CD4-positive, alpha-beta T cell (primary cell): ENCODE measurements at regions not wholly inside any gene's neighbourhood (a gene's known extent, or its start where the extent isn't known, plus 50 kb on each side); places are given as distances from the start of the nearest gene placed in this dataset.
"Not testable (repeated sequence)": the region's sequence is repeated elsewhere in the genome, so short reads cannot be mapped to it uniquely, and the experiment has no call there.

ENCODE experiments used
- ATAC-seq: fragments of 200-7000 bp; cut with Tn5 transposase; one replicate; pipeline ENCODE4 v1.10.0; 2022; ENCODE audit warnings: mild to moderate bottlenecking; ENCODE audit not compliant: poor library complexity
- CTCF ChIA-PET: fragments of 350-600 bp; sonication (Branson Sonifier 250); formaldehyde crosslinking; loops from one replicate; lab custom pipeline; 2021; ENCODE audit warnings: antibody characterized with exemption, inconsistent platforms; lab: Charles Lee
- POLR2A ChIA-PET: fragments of 350-600 bp; sonication (Branson Sonifier 250); formaldehyde crosslinking; loops from one replicate; lab custom pipeline; 2021; ENCODE audit warnings: antibody characterized with exemption, inconsistent platforms; lab: Charles Lee
- DNase-seq, 14 experiments: peaks; one replicate each; pipeline ENCODE4 v3.0.0-alpha.2; 2013 to 2020; ENCODE audit warnings: mixed read lengths in 2 of 14
- H3K27ac ChIP-seq, 2 donors: one replicate each; pipeline versions ENCODE4 v1.5.1 to v1.7.0; 2013; ENCODE audit warnings: low read length in 2 of 2, low read depth in 1 of 2, mild to moderate bottlenecking in 1 of 2
- H3K27me3 ChIP-seq, 2 experiments: 1 replicate in 1 of 2; 2 replicates in 1 of 2; pipeline versions ENCODE4 v1.6.1 to v1.7.0; 2013; ENCODE audit warnings: low read length in 2 of 2, control low read depth in 1 of 2, mild to moderate bottlenecking in 1 of 2, moderate library complexity in 1 of 2; ENCODE audit not compliant: insufficient read depth in 2 of 2, control insufficient read depth in 1 of 2
- H3K36me3 ChIP-seq: one replicate; pipeline ENCODE4 v1.6.1; 2013; ENCODE audit warnings: low read length, control low read depth; ENCODE audit not compliant: insufficient read depth
- H3K4me1 ChIP-seq: one replicate; pipeline ENCODE4 v1.6.1; 2013; ENCODE audit warnings: low read length, control low read depth; ENCODE audit not compliant: insufficient read depth
- H3K4me3 ChIP-seq: one replicate; pipeline ENCODE4 v1.5.1; 2013; ENCODE audit warnings: mild to moderate bottlenecking, low read length, moderate library complexity
- H3K9me3 ChIP-seq, 2 experiments: 1 replicate in 1 of 2; 2 replicates in 1 of 2; pipeline versions ENCODE4 v1.6.1 to v1.7.0; 2013; ENCODE audit warnings: low read length in 2 of 2, mild to moderate bottlenecking in 2 of 2, control low read depth in 1 of 2, moderate library complexity in 1 of 2; ENCODE audit not compliant: control insufficient read depth in 1 of 2, insufficient read depth in 1 of 2
- H3K27ac Mint-ChIP-seq: one replicate; pipeline ENCODE4 v1.8.0; 2020; ENCODE audit warnings: mixed read lengths
- H3K27me3 Mint-ChIP-seq: one replicate; pipeline ENCODE4 v1.8.0; 2021; ENCODE audit warnings: mixed read lengths
- H3K36me3 Mint-ChIP-seq: one replicate; pipeline ENCODE4 v1.8.0; 2021; ENCODE audit warnings: low read depth, mixed read lengths
- H3K4me1 Mint-ChIP-seq: one replicate; pipeline ENCODE4 v1.8.0; 2021; ENCODE audit warnings: low read depth, mixed read lengths
- H3K4me3 Mint-ChIP-seq: one replicate; pipeline ENCODE4 v1.8.0; 2020; ENCODE audit warnings: mild to moderate bottlenecking, mixed read lengths
- H3K9me3 Mint-ChIP-seq: one replicate; pipeline ENCODE4 v1.8.0; 2020; ENCODE audit warnings: mixed read lengths
- intact Hi-C, 2 experiments: fragments of 100-400 bp; cut with DNase I in 1 of 2; cut with micrococcal nuclease in 1 of 2; formaldehyde crosslinking; loops; one replicate each; pipeline versions ENCODE4 v1.15.1 to v1.9.0; 2023 to 2025; cut with DNase I, micrococcal nuclease

GRCh38 chr21:6454648-6455340 is 4066.6 kb upstream of the TPTE start:
- H3K4me1 Mint-ChIP-seq, H3K36me3 ChIP-seq, H3K9me3 Mint-ChIP-seq, DNase-seq, H3K27ac Mint-ChIP-seq, H3K4me3 ChIP-seq, H3K4me1 ChIP-seq, CTCF ChIA-PET, H3K4me3 Mint-ChIP-seq, ATAC-seq, POLR2A ChIA-PET, intact Hi-C loops, H3K27me3 ChIP-seq, H3K27ac ChIP-seq, H3K36me3 Mint-ChIP-seq, H3K9me3 ChIP-seq, H3K27me3 Mint-ChIP-seq: not testable (repeated sequence)

GRCh38 chr21:6456011-6456661 is 4065.2 kb upstream of the TPTE start:
- H3K27me3 ChIP-seq, H3K27ac ChIP-seq, H3K27ac Mint-ChIP-seq, H3K4me1 Mint-ChIP-seq, H3K36me3 ChIP-seq, DNase-seq, H3K27me3 Mint-ChIP-seq, H3K9me3 ChIP-seq, ATAC-seq, H3K36me3 Mint-ChIP-seq, H3K4me1 ChIP-seq, H3K9me3 Mint-ChIP-seq, intact Hi-C loops, POLR2A ChIA-PET, H3K4me3 ChIP-seq, CTCF ChIA-PET, H3K4me3 Mint-ChIP-seq: not testable (repeated sequence)

- POLR2A ChIA-PET = not testable (repeated sequence)
Observed at GRCh38 chr21:6459761-6460160, 4061.6 kb upstream of the TPTE start.

GRCh38 chr21:6461358-6461757 is 4060.0 kb upstream of the TPTE start:
- POLR2A ChIA-PET, intact Hi-C loops, H3K9me3 ChIP-seq, H3K36me3 Mint-ChIP-seq, CTCF ChIA-PET, H3K4me1 ChIP-seq, H3K27me3 ChIP-seq, H3K4me3 Mint-ChIP-seq, H3K36me3 ChIP-seq, H3K9me3 Mint-ChIP-seq, H3K27me3 Mint-ChIP-seq, H3K4me1 Mint-ChIP-seq, DNase-seq, H3K4me3 ChIP-seq, H3K27ac ChIP-seq, ATAC-seq, H3K27ac Mint-ChIP-seq: not testable (repeated sequence)

More at GRCh38 chr21:6459761-6460160, 4061.6 kb upstream of the TPTE start:
- H3K4me1 Mint-ChIP-seq, H3K36me3 ChIP-seq, ATAC-seq, DNase-seq, H3K4me3 Mint-ChIP-seq, H3K27me3 Mint-ChIP-seq, H3K9me3 ChIP-seq, H3K36me3 Mint-ChIP-seq, H3K27me3 ChIP-seq, H3K27ac ChIP-seq, H3K4me3 ChIP-seq, H3K4me1 ChIP-seq, CTCF ChIA-PET, intact Hi-C loops, H3K9me3 Mint-ChIP-seq, H3K27ac Mint-ChIP-seq: not testable (repeated sequence)

- H3K36me3 ChIP-seq, H3K27ac ChIP-seq, H3K9me3 ChIP-seq, H3K4me1 ChIP-seq, ATAC-seq, H3K36me3 Mint-ChIP-seq, H3K9me3 Mint-ChIP-seq, H3K4me1 Mint-ChIP-seq, H3K4me3 Mint-ChIP-seq, H3K27me3 Mint-ChIP-seq, DNase-seq, intact Hi-C loops, H3K27ac Mint-ChIP-seq, H3K4me3 ChIP-seq, CTCF ChIA-PET, H3K27me3 ChIP-seq, POLR2A ChIA-PET: not testable (repeated sequence)
Observed at GRCh38 chr21:6464419-6464818, 4057.0 kb upstream of the TPTE start.

GRCh38 chr21:6466081-6466698 is 4055.2 kb upstream of the TPTE start:
- ATAC-seq, CTCF ChIA-PET, intact Hi-C loops: not testable (repeated sequence)

GRCh38 chr21:6466707-6467106 is 4054.7 kb upstream of the TPTE start:
- DNase-seq, H3K4me3 Mint-ChIP-seq, H3K4me1 Mint-ChIP-seq, H3K4me1 ChIP-seq, H3K27ac Mint-ChIP-seq, ATAC-seq, H3K27me3 Mint-ChIP-seq, H3K27ac ChIP-seq, H3K9me3 ChIP-seq, intact Hi-C loops, POLR2A ChIA-PET, H3K36me3 Mint-ChIP-seq, H3K4me3 ChIP-seq, H3K9me3 Mint-ChIP-seq, CTCF ChIA-PET, H3K27me3 ChIP-seq, H3K36me3 ChIP-seq: not testable (repeated sequence)

More at GRCh38 chr21:6466081-6466698, 4055.2 kb upstream of the TPTE start:
- H3K27me3 ChIP-seq, H3K4me1 Mint-ChIP-seq, DNase-seq, H3K27ac ChIP-seq, H3K36me3 Mint-ChIP-seq, H3K36me3 ChIP-seq, H3K27me3 Mint-ChIP-seq, H3K4me1 ChIP-seq, H3K4me3 Mint-ChIP-seq, H3K9me3 Mint-ChIP-seq, H3K4me3 ChIP-seq, H3K9me3 ChIP-seq, POLR2A ChIA-PET, H3K27ac Mint-ChIP-seq: not testable (repeated sequence)
